NCI-H2029 (cell line): ENCODE measurements at regions not wholly inside any gene's neighbourhood (a gene's known extent, or its start where the extent isn't known, plus 50 kb on each side); places are given as distances from the start of the nearest gene placed in this dataset.
"Not testable (repeated sequence)": the region's sequence is repeated elsewhere in the genome, so short reads cannot be mapped to it uniquely, and the experiment has no call there.

ENCODE experiments used
- DNase-seq: peaks from one replicate; lab custom pipeline; 2025; lab: John Stamatoyannopoulos, UW

- no peak for DNase-seq
Measured at GRCh38 chr20:47962286-47962963, 177.1 kb upstream of the SULF2 start.

- no peak for DNase-seq
Measured at GRCh38 chr20:47960769-47961541, 175.7 kb upstream of the SULF2 start.

- no peak for DNase-seq
Measured at GRCh38 chr20:47960277-47960676, 175.0 kb upstream of the SULF2 start.

- DNase-seq: not testable (repeated sequence)
Measured at GRCh38 chr20:47957989-47958801, 172.9 kb upstream of the SULF2 start.

- DNase-seq: no peak
Measured at GRCh38 chr20:47957135-47957534, 171.9 kb upstream of the SULF2 start.

GRCh38 chr20:47956268-47956995, 171.2 kb upstream of the SULF2 start:
- DNase-seq: no peak

GRCh38 chr20:47953471-47953870, 168.2 kb upstream of the SULF2 start:
- DNase-seq: no peak

- no peak for DNase-seq
Measured at GRCh38 chr20:47952023-47952564, 166.8 kb upstream of the SULF2 start.

GRCh38 chr20:47951521-47951971, 166.3 kb upstream of the SULF2 start:
- no peak for DNase-seq

- no peak for DNase-seq
Measured at GRCh38 chr20:47950913-47951283, 165.6 kb upstream of the SULF2 start.

- DNase-seq: peak; percentile 2
Measured at GRCh38 chr20:47950124-47950912, 165.0 kb upstream of the SULF2 start.

- no peak for DNase-seq
Measured at GRCh38 chr20:47949230-47949629, 163.9 kb upstream of the SULF2 start.

- DNase-seq: no peak
Measured at GRCh38 chr20:47944682-47945081, 159.4 kb upstream of the SULF2 start.

- DNase-seq: no peak
Measured at GRCh38 chr20:47941869-47942268, 156.6 kb upstream of the SULF2 start.

- no peak for DNase-seq
Measured at GRCh38 chr20:47940101-47940813, 155.0 kb upstream of the SULF2 start.

GRCh38 chr20:47936612-47937011, 151.3 kb upstream of the SULF2 start:
- no peak for DNase-seq

- DNase-seq: no peak
Measured at GRCh38 chr20:47934761-47935160, 149.5 kb upstream of the SULF2 start.

GRCh38 chr20:47931443-47931842, 146.2 kb upstream of the SULF2 start:
- DNase-seq: no peak

GRCh38 chr20:47931002-47931401, 145.7 kb upstream of the SULF2 start:
- DNase-seq: no peak
